ENCODE measurements at regions not wholly inside any gene's neighbourhood (a gene's known extent, or its start where the extent isn't known, plus 50 kb on each side); places are given as distances from the start of the nearest gene placed in this dataset.

- TF ChIP-seq EP300 (IDR thresholded peaks at IDR 0.05; ENCODE audit: low read depth) (no peak), POLR2A (IDR thresholded peaks at IDR 0.05) (no peak), CTCF (IDR thresholded peaks at IDR 0.05) (no peak), POLR2AphosphoS5 (IDR thresholded peaks at IDR 0.05) (no peak)
Observed at GRCh38 chr14:100671906-100672305, 54.8 kb upstream of the DLK1 start.

All from transverse colon (tissue), 4 donors.